Activated T-cell treated with anti-CD3 and anti-CD28 coated beads, Interleukin-2, amount 50 U/mL, for 4 hours (primary cell): ENCODE measurements at regions not wholly inside any gene's neighbourhood (a gene's known extent, or its start where the extent isn't known, plus 50 kb on each side); places are given as distances from the start of the nearest gene placed in this dataset.
"Not testable (repeated sequence)": the region's sequence is repeated elsewhere in the genome, so short reads cannot be mapped to it uniquely, and the experiment has no call there.

Source experiments
- ATAC-seq, 2 donors: fragments of 200-7000 bp; cut with Tn5 transposase; one replicate each; pipeline ENCODE4 v1.10.0; 2021
- DNase-seq: peaks from one replicate; pipeline ENCODE4 v3.0.0-alpha.2; 2020
- H3K27me3 Mint-ChIP-seq: one replicate; pipeline ENCODE4 v1.8.0; 2021; ENCODE audit warnings: low read depth, mixed read lengths
- H3K36me3 Mint-ChIP-seq: one replicate; pipeline ENCODE4 v1.8.0; 2022; ENCODE audit warnings: mixed read lengths; ENCODE audit not compliant: insufficient read depth
- H3K4me1 Mint-ChIP-seq: one replicate; pipeline ENCODE4 v1.8.0; 2021; ENCODE audit warnings: low read depth, mixed read lengths
- H3K4me3 Mint-ChIP-seq: one replicate; pipeline ENCODE4 v1.8.0; 2021; ENCODE audit warnings: mild to moderate bottlenecking, moderate library complexity, mixed read lengths
- H3K9me3 Mint-ChIP-seq: one replicate; pipeline ENCODE4 v1.8.0; 2021; ENCODE audit warnings: mixed read lengths

GRCh38 chr16:66028510-66029216, 337.8 kb upstream of the CDH5 start:
- Mint-ChIP-seq H3K4me1 (no peaks in the 10 kb centered on the region), H3K27me3 (no peaks in the 10 kb centered on the region), H3K36me3 (no peaks in the 10 kb centered on the region), H3K4me3 (no peak overlapping the region), H3K9me3 (peaks cover 6% of the 10 kb centered on the region)
- ATAC-seq (no peak), DNase-seq (no peak)

GRCh38 chr16:66026787-66027330, 339.6 kb upstream of the CDH5 start:
- H3K27me3 Mint-ChIP-seq, result no peaks in the 10 kb centered on the region
- H3K36me3 Mint-ChIP-seq, result no peaks in the 10 kb centered on the region
- H3K9me3 Mint-ChIP-seq, result peaks cover 6% of the 10 kb centered on the region
- H3K4me3 Mint-ChIP-seq, result no peak overlapping the region
- H3K4me1 Mint-ChIP-seq, result no peaks in the 10 kb centered on the region
- DNase-seq (no peak), ATAC-seq (no peak)

- no peak overlapping the region for H3K4me3 Mint-ChIP-seq
- H3K36me3 Mint-ChIP-seq, result no peaks in the 10 kb centered on the region
- H3K4me1 Mint-ChIP-seq, result no peaks in the 10 kb centered on the region
- ATAC-seq, result no peak
- peaks cover 6% of the 10 kb centered on the region for H3K9me3 Mint-ChIP-seq
- no peaks in the 10 kb centered on the region for H3K27me3 Mint-ChIP-seq
- DNase-seq, result no peak
Measured at GRCh38 chr16:66026211-66026610, 340.3 kb upstream of the CDH5 start.

- ATAC-seq, result no peak
- no peak overlapping the region for H3K4me3 Mint-ChIP-seq
- no peaks in the 10 kb centered on the region for H3K4me1 Mint-ChIP-seq
- no peaks in the 10 kb centered on the region for H3K27me3 Mint-ChIP-seq
- peaks cover 6% of the 10 kb centered on the region for H3K9me3 Mint-ChIP-seq
- H3K36me3 Mint-ChIP-seq, result no peaks in the 10 kb centered on the region
- no peak for DNase-seq
Measured at GRCh38 chr16:66025751-66026150, 340.7 kb upstream of the CDH5 start.

- not testable (repeated sequence) for H3K4me3 Mint-ChIP-seq, H3K4me1 Mint-ChIP-seq, ATAC-seq, H3K9me3 Mint-ChIP-seq, DNase-seq, H3K36me3 Mint-ChIP-seq, H3K27me3 Mint-ChIP-seq
Measured at GRCh38 chr16:66024567-66024966, 341.9 kb upstream of the CDH5 start.

GRCh38 chr16:66023481-66023880, 343.0 kb upstream of the CDH5 start:
- Mint-ChIP-seq H3K9me3 (peaks cover 6% of the 10 kb centered on the region), H3K36me3 (no peaks in the 10 kb centered on the region), H3K27me3 (peaks cover 2% of the 10 kb centered on the region), H3K4me3 (no peak overlapping the region), H3K4me1 (no peaks in the 10 kb centered on the region)
- no peak for ATAC-seq
- no peak for DNase-seq

- Mint-ChIP-seq H3K4me1 (no peaks in the 10 kb centered on the region), H3K9me3 (peaks cover 6% of the 10 kb centered on the region), H3K27me3 (peaks cover 4% of the 10 kb centered on the region), H3K4me3 (no peak overlapping the region), H3K36me3 (no peaks in the 10 kb centered on the region)
- no peak for DNase-seq
- ATAC-seq, result no peak
Measured at GRCh38 chr16:66020642-66021041, 345.8 kb upstream of the CDH5 start.

- no peak for DNase-seq
- no peaks in the 10 kb centered on the region for H3K36me3 Mint-ChIP-seq
- no peak overlapping the region for H3K4me3 Mint-ChIP-seq
- H3K27me3 Mint-ChIP-seq, result peaks cover 4% of the 10 kb centered on the region
- ATAC-seq, result no peak
- H3K4me1 Mint-ChIP-seq, result no peaks in the 10 kb centered on the region
- peaks cover 6% of the 10 kb centered on the region for H3K9me3 Mint-ChIP-seq
Measured at GRCh38 chr16:66020046-66020445, 346.4 kb upstream of the CDH5 start.

- not testable (repeated sequence) for H3K36me3 Mint-ChIP-seq, H3K9me3 Mint-ChIP-seq, H3K4me3 Mint-ChIP-seq, H3K27me3 Mint-ChIP-seq, DNase-seq, ATAC-seq, H3K4me1 Mint-ChIP-seq
Measured at GRCh38 chr16:66019502-66019901, 347.0 kb upstream of the CDH5 start.

- Mint-ChIP-seq H3K9me3 (no peaks in the 10 kb centered on the region), H3K4me3 (no peak overlapping the region), H3K36me3 (no peaks in the 10 kb centered on the region), H3K4me1 (no peaks in the 10 kb centered on the region), H3K27me3 (peaks cover 4% of the 10 kb centered on the region)
- ATAC-seq (no peak), DNase-seq (no peak)
Measured at GRCh38 chr16:66014221-66014620, 352.3 kb upstream of the CDH5 start.

GRCh38 chr16:66013486-66013885, 353.0 kb upstream of the CDH5 start:
- Mint-ChIP-seq H3K4me1 (no peaks in the 10 kb centered on the region), H3K4me3 (no peak overlapping the region), H3K36me3 (no peaks in the 10 kb centered on the region), H3K9me3 (no peaks in the 10 kb centered on the region), H3K27me3 (peaks cover 4% of the 10 kb centered on the region)
- DNase-seq, result no peak
- no peak for ATAC-seq

GRCh38 chr16:66008136-66008535, 358.4 kb upstream of the CDH5 start:
- no peaks in the 10 kb centered on the region for H3K4me1 Mint-ChIP-seq
- H3K36me3 Mint-ChIP-seq, result no peaks in the 10 kb centered on the region
- no peaks in the 10 kb centered on the region for H3K9me3 Mint-ChIP-seq
- no peak for DNase-seq
- H3K4me3 Mint-ChIP-seq, result no peak overlapping the region
- H3K27me3 Mint-ChIP-seq, result peaks cover 2% of the 10 kb centered on the region
- ATAC-seq, result no peak

- H3K36me3 Mint-ChIP-seq, result no peaks in the 10 kb centered on the region
- DNase-seq (no peak), ATAC-seq (no peak)
- H3K4me1 Mint-ChIP-seq, result no peaks in the 10 kb centered on the region
- no peaks in the 10 kb centered on the region for H3K9me3 Mint-ChIP-seq
- peaks cover 2% of the 10 kb centered on the region for H3K27me3 Mint-ChIP-seq
- no peak overlapping the region for H3K4me3 Mint-ChIP-seq
Measured at GRCh38 chr16:66007717-66008116, 358.8 kb upstream of the CDH5 start.

- Mint-ChIP-seq H3K27me3 (peaks cover 2% of the 10 kb centered on the region), H3K9me3 (no peaks in the 10 kb centered on the region)
Measured at GRCh38 chr16:66006485-66006884, 360.0 kb upstream of the CDH5 start.

GRCh38 chr16:66004699-66005098, 361.8 kb upstream of the CDH5 start:
- no peaks in the 10 kb centered on the region for H3K9me3 Mint-ChIP-seq
- H3K27me3 Mint-ChIP-seq, result no peaks in the 10 kb centered on the region
- H3K4me3 Mint-ChIP-seq, result no peak overlapping the region
- no peaks in the 10 kb centered on the region for H3K36me3 Mint-ChIP-seq
- ATAC-seq, result no peak
- no peak for DNase-seq
- H3K4me1 Mint-ChIP-seq, result no peaks in the 10 kb centered on the region

More at GRCh38 chr16:66006485-66006884, 360.0 kb upstream of the CDH5 start:
- Mint-ChIP-seq H3K4me1 (no peaks in the 10 kb centered on the region), H3K36me3 (no peaks in the 10 kb centered on the region), H3K4me3 (no peak overlapping the region)
- no peak for ATAC-seq
- DNase-seq, result no peak
